Fibroblast of lung (primary cell): ENCODE measurements at regions not wholly inside any gene's neighbourhood (a gene's known extent, or its start where the extent isn't known, plus 50 kb on each side); places are given as distances from the start of the nearest gene placed in this dataset.

ENCODE experiments used
- CTCF ChIP-seq, 2 donors: IDR thresholded peaks in 1 of 2; conservative IDR thresholded peaks in 1 of 2; 1 replicate in 1 of 2; 2 replicates in 1 of 2; pipeline ENCODE4 v1.5.1; 2011 to 2012; ENCODE audit warnings: low read length in 2 of 2, control low read depth in 1 of 2, inconsistent platforms in 1 of 2, low read depth in 1 of 2, mild to moderate bottlenecking in 1 of 2
- EZH2 ChIP-seq: IDR thresholded peaks from 2 replicates; pipeline ENCODE4 v1.5.1; 2012; ENCODE audit warnings: low read length, control low read depth, mild to moderate bottlenecking; ENCODE audit errors: missing control alignments

DNA sequence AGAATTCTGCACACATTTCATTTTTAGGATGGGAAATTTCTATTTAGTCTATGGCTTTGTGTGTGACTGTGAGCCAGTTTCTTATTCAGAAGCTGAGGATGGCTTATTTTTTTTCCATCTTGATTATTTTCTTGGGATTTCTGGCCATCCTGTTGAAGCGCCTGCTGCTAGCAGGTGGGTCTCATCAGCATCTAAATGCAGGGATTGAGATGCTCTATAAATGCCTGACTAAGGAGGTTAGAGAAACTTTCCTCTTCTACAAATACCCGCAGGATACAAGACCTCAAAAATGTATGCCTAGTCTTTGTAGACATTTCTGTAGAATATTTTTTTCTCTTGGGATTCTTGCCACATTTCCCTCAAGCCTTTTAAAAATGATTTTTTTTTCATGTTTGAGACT lies 138.0 kb upstream of the CCN2 start:
- TF ChIP-seq CTCF (conservative IDR thresholded peaks at IDR 0.05 in 1 of 2, IDR thresholded peaks at IDR 0.05 in 1 of 2; ENCODE audit: low read depth in 1 of 2, low read length in 2 of 2) (no peak), EZH2 (no peak)
